KMS-11 (cell line): ENCODE measurements at regions not wholly inside any gene's neighbourhood (a gene's known extent, or its start where the extent isn't known, plus 50 kb on each side); places are given as distances from the start of the nearest gene placed in this dataset.

Source experiments
- H2AFZ ChIP-seq: fragments of 200-600 bp; sonication (generic); 2 replicates; pipeline ENCODE4 v1.6.1; 2016; ENCODE audit warnings: antibody characterized with exemption, mixed run types, low read depth
- H3K27ac ChIP-seq: fragments of 200-600 bp; sonication (generic); 2 replicates; pipeline ENCODE4 v1.6.1; 2016; ENCODE audit warnings: mild to moderate bottlenecking, mixed run types
- H3K27me3 ChIP-seq: fragments of 200-600 bp; sonication (generic); 2 replicates; pipeline ENCODE4 v1.6.1; 2017; ENCODE audit warnings: mild to moderate bottlenecking, low read depth, mixed run types, moderate library complexity; ENCODE audit not compliant: insufficient read depth
- H3K36me3 ChIP-seq: fragments of 200-600 bp; sonication (generic); 2 replicates; pipeline ENCODE4 v1.6.1; 2017; ENCODE audit warnings: mild to moderate bottlenecking, mixed run types; ENCODE audit not compliant: insufficient read depth
- H3K4me1 ChIP-seq: fragments of 200-600 bp; sonication (generic); 2 replicates; pipeline ENCODE4 v1.6.1; 2016; ENCODE audit warnings: mild to moderate bottlenecking, low read depth, mixed run types; ENCODE audit not compliant: poor library complexity, severe bottlenecking
- H3K4me2 ChIP-seq: fragments of 200-600 bp; sonication (generic); 2 replicates; pipeline ENCODE4 v1.7.0; 2016; ENCODE audit warnings: mild to moderate bottlenecking, mixed run types
- H3K4me3 ChIP-seq: fragments of 200-600 bp; sonication (generic); IDR thresholded peaks from 2 replicates; pipeline ENCODE4 v1.6.1; 2017; ENCODE audit warnings: low read depth, low read length, mixed read lengths; ENCODE audit not compliant: insufficient read depth
- H3K79me2 ChIP-seq: fragments of 200-600 bp; sonication (generic); 2 replicates; pipeline ENCODE4 v1.6.1; 2016; ENCODE audit warnings: low read depth, mixed run types; ENCODE audit not compliant: insufficient read depth
- H3K9ac ChIP-seq: fragments of 200-600 bp; sonication (generic); 2 replicates; pipeline ENCODE4 v1.6.1; 2016; ENCODE audit warnings: mild to moderate bottlenecking, mixed run types
- H4K20me1 ChIP-seq: fragments of 200-600 bp; sonication (generic); 2 replicates; pipeline ENCODE4 v1.6.1; 2016; ENCODE audit warnings: mild to moderate bottlenecking, mixed run types; ENCODE audit not compliant: insufficient read depth
- CTCF ChIP-seq: fragments of 200-600 bp; sonication (generic); conservative IDR thresholded peaks from 2 replicates; pipeline ENCODE4 v1.6.1; 2017; ENCODE audit warnings: low read depth, mild to moderate bottlenecking, antibody characterized with exemption, low read length, moderate library complexity, mixed read lengths

- H3K4me3 ChIP-seq, result no peak overlapping the region
- H4K20me1 ChIP-seq, result no peaks in the 10 kb centered on the region
- H3K4me1 ChIP-seq, result no peaks in the 10 kb centered on the region
- no peak overlapping the region for H2AFZ ChIP-seq
- no peaks in the 10 kb centered on the region for H3K27me3 ChIP-seq
- no peak overlapping the region for H3K27ac ChIP-seq
- TF ChIP-seq CTCF, result no peak
- no peaks in the 10 kb centered on the region for H3K36me3 ChIP-seq
- no peak overlapping the region for H3K9ac ChIP-seq
- H3K4me2 ChIP-seq, result no peak overlapping the region
- H3K79me2 ChIP-seq, result no peaks in the 10 kb centered on the region
Observed at GRCh38 chr14:26959437-26959836, 361.6 kb upstream of the NOVA1 start.

- Histone ChIP-seq H3K9ac (no peak overlapping the region), H3K4me1 (no peaks in the 10 kb centered on the region), H3K4me3 (no peak overlapping the region), H3K4me2 (no peak overlapping the region), H3K27me3 (no peaks in the 10 kb centered on the region), H3K36me3 (no peaks in the 10 kb centered on the region), H4K20me1 (no peaks in the 10 kb centered on the region), H2AFZ (no peak overlapping the region), H3K79me2 (no peaks in the 10 kb centered on the region), H3K27ac (no peak overlapping the region)
- no peak for TF ChIP-seq CTCF
Observed at GRCh38 chr14:26959972-26960660, 362.3 kb upstream of the NOVA1 start.

GRCh38 chr14:26963711-26964110, 365.9 kb upstream of the NOVA1 start:
- no peaks in the 10 kb centered on the region for H4K20me1 ChIP-seq
- no peak overlapping the region for H3K4me2 ChIP-seq
- TF ChIP-seq CTCF, result no peak
- H3K4me1 ChIP-seq, result no peaks in the 10 kb centered on the region
- H3K9ac ChIP-seq, result no peak overlapping the region
- H2AFZ ChIP-seq, result no peak overlapping the region
- no peak overlapping the region for H3K27ac ChIP-seq
- H3K79me2 ChIP-seq, result no peaks in the 10 kb centered on the region
- no peaks in the 10 kb centered on the region for H3K36me3 ChIP-seq
- no peak overlapping the region for H3K4me3 ChIP-seq
- no peaks in the 10 kb centered on the region for H3K27me3 ChIP-seq

GRCh38 chr14:26965490-26965889, 367.7 kb upstream of the NOVA1 start:
- Histone ChIP-seq H3K4me1 (no peaks in the 10 kb centered on the region), H3K4me3 (no peak overlapping the region), H3K9ac (no peak overlapping the region), H3K27me3 (no peaks in the 10 kb centered on the region), H3K27ac (no peak overlapping the region), H2AFZ (no peak overlapping the region), H3K36me3 (no peaks in the 10 kb centered on the region), H4K20me1 (no peaks in the 10 kb centered on the region), H3K79me2 (no peaks in the 10 kb centered on the region), H3K4me2 (no peak overlapping the region)
- TF ChIP-seq CTCF, result no peak
